Myocyte (in vitro differentiated cells): ENCODE measurements at regions not wholly inside any gene's neighbourhood (a gene's known extent, or its start where the extent isn't known, plus 50 kb on each side); places are given as distances from the start of the nearest gene placed in this dataset.
"Not testable (repeated sequence)": the region's sequence is repeated elsewhere in the genome, so short reads cannot be mapped to it uniquely, and the experiment has no call there.

Source experiments
- DNase-seq: peaks from one replicate; pipeline ENCODE4 v3.0.0-alpha.2; 2012; ENCODE audit warnings: low read depth

DNA sequence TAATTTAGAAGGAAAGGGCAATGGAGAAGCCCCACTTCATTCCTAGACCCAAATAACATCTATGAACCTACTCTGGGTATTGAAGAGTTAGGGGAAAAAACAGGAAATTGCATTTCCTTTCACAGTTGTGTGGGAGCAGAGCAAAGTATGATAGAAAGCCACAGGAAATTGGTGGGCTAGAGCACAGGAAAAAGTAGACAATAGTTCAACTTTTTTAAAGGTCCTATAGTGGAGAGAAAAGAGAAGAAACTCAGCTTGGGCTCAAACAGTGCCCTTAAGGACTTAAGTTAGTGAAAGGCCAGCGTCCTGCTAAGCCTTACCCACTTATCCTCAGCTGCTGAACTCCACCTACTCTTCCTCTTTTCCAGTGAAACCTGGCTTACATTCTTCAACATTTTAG, 258.1 kb downstream of the DPY19L2 start:
- DNase-seq, result no peak

DNA sequence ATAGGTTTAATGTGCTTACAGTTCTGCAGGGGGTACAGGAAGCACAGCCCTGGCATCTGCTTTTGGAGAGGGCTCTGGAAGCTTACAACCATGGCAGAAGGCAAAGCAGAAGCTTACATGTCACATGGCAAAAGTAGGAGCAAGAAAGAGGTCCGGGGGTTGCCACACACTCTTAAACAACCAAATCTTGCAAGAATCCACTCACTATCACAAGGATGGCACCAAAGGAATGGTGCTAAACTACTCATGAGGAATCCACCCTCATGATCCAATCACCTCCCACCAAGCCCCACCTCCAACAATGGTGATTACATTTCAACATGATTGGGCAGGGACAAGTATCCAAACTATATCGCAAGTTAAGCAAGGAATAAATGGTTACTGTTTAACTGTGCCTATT, 255.8 kb upstream of the AVPR1A start:
- no peak for DNase-seq

DNA sequence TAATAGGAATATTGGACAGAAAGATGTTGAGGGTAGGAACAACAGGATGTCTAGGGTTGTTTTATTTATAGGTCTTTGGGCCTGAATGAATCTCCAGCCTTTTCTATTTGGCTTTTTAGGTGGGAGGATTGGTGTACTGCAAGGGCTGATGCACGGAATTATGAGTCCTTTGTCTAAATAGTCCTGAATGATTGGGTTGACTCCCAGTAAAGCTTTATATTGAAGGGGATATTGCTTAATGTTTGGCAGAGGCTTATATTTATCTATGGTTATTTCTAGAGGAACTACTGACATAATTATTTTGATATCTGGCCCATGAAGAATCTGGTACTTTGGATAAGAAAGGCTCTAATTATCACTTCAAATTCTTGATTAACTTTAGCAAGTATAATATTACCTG, 253.6 kb upstream of the AVPR1A start:
- DNase-seq, result no peak

DNA sequence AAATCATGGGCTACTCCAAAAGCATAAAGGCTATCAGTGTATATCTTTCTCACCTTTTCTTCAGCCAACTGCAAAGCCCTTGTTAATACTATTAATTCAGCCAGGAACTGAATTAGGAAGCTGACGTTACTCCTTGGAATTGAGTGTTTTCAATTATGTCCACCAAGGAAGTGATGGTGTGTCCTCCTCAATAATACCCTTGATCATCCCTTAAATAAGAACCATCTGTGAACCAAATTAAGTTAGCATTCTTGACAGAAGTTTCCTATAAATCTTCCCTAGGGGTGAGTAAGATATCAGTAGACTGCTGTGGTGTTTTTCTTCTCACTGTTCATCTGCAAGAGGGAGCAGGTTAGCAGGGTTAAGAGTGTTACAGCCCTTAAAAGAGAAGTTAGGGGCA, 252.3 kb upstream of the AVPR1A start:
- no peak for DNase-seq

DNA sequence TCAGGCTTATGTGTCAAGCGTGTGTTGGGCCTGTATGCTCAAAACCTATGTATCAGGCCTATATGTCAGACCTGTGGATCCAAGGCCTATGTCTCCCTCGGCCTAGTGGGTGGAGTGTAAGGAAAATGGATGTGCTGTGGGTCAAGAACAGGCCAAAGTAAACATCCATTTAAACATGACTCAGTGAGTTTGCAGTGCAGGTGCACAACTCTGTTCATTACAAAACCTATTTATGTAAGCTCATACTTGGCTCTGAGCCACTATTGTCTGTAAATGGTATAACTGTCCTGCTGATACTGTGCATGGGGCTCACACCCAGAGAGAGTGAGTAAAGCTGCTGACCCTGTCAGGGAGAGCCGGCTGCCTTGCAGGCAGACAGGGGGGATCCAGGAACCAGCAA, 249.7 kb upstream of the AVPR1A start:
- DNase-seq, result no peak

DNA sequence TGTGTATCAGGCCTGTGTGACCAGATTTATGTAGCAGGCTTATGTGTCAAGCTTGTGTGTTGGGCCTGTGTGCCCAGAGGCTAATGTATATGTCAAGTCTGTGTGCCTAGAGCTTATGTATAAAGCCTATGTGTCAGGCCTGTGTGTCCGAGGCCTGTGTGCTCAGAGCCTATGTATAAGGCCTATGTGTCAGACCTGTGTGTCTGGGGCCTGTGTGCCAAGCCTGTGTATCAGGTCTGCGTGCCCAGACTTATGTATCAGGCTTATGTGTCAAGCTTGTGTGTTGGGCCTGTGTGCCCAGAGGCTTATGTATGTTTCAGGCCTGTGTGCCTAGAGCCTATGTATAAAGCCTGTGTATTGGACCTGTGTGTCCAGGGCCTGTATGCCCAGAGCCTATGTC, 249.3 kb upstream of the AVPR1A start:
- DNase-seq, result no peak

DNA sequence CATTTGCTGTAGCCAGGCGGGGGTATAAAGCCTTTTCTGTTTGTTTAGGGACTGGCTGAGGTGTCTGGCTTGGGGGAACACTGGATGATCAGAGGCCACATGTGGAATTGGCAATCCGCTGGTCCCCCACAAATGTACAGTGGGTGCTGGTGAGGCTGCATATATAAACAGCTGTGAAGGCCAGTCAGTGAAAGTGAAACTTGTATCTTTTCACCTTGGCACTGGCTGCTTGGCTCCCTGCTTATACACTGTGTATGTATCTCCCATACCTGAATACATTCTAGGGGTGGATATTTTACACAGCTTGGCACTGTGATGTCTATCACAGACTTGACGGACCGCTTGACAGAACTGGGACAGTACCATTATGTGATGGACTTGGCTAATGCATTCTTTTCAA, 246.8 kb upstream of the AVPR1A start:
- no peak for DNase-seq

DNA sequence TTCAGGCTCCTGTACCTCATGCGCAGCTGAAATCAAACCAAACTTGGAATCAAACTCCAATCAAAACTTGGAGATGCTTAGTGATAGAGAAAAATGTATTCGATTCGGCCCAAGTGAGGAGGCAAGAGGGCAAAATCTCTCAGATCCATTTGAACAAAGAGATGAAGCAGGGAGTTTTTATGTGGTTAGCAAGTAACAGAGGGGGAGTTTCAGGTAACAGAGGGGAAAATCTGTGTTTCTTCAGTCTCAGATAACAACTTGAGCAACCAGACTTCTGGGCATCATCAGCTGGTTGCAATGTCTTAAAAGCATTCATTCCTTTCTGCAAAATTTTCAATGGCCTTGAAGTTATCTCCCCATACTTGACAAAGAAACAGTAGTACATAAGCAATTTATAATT, 245.1 kb upstream of the AVPR1A start:
- no peak for DNase-seq

DNA sequence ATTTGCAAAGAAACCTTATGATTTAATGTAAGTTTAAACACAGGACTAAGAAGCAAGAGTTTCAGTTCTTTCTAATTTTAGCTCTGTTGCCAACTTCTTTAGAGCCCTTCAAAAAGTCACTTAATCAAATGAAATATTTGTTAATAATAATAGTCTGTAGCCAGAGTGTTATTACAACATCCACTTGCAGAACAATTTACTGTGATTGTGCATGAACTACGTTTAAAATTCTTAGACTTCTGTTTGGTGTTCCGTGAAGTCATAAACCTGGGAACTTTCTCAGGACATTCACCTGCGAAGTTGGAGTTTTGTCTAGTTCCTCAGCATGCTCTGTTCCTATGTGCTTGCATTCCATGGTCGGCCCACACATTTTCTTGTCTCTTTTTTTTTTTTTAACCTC, 244.0 kb upstream of the AVPR1A start:
- DNase-seq, result no peak

DNA sequence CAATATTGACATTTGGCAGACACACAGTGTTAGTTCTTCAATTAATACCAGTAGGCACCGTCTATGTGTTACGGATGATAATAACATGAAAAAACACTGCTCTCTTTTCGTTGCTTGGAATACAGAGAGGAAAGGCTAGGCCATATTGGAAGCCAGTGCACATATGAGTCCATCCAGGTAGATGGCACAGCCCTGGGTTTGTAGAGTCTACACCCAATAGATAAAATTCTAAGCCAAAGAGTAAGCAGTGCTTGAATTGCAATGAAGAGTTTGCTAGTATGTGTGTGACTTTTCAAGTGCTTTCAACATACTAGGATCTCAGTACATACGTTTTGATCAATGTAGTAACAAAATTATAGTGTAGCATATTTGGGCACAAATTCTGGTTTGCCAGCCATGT, 243.3 kb upstream of the AVPR1A start:
- no peak for DNase-seq

DNA sequence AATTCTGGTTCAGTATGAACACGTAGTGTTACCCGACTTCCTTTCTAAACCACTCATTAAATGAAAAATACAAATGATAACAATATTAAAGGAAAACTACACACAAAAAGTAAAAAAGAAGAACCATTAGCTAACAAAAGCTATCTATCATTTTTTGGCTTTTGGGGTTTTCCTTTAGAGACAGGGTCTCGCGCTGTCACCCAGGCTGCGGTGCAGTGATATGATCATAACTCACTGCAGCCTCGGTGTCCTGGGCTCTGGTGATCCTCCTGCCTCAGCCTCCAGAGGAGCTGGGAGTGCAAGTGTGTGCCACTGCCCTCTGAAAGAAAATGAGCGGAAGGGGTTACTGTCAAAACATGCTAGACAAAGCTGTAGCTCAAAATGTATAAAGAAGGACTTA, 238.2 kb upstream of the AVPR1A start:
- no peak for DNase-seq

DNA sequence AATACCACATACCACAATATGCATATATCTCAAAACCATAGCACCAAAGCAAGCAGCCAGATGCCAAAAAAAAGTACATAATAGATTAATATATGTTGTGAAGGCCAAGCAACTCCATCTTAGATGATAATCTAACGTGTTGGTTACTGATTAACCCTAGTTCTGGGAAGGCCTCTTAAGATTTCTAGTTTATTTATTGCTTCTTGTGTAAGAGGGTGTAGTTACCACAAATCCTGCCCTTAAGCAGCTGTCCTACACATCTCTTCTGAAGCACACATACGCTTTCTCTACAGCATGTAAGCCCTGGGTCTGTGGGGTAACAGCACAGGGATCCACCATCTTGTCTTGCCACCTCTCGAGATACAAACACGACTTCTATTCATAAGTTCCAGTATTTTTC, 236.8 kb upstream of the AVPR1A start:
- no peak for DNase-seq

DNA sequence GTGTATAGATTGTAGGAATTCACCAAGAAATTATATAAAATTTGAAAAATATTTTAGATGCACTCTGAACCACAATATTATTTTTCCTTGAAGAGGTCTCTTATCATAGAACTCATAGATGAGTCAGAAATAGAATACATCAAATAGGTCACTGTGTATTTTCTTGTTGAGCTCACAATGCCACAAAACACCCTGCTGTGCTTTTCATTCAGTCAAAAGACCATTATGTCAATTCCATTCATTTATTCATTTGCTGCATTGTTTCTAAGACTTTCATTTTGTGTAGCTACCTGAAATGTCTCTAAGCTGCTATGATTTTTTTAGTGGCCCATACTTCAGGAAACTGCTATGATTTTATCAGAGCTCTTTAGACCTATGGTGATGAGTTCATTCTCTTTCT, 231.9 kb upstream of the AVPR1A start:
- DNase-seq, result no peak

DNA sequence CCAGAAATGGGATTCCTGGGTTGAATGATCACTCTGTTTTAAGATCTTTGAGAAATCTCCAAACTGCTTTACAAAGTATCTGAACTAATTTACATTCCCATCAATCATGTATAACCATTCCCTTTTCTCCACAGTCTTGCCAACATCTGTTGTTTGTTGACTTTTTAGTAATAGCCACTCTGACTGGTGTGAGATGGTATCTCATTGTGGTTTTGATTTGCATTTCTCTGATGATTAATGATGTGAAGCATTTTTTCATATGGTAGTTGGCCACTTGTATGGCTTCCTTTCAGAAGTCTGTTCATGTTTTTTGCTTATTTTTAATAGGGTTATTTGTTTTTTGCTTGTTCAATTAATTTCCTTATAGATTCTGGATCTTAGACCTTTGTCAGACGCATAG, 211.8 kb upstream of the AVPR1A start:
- DNase-seq, result no peak

DNA sequence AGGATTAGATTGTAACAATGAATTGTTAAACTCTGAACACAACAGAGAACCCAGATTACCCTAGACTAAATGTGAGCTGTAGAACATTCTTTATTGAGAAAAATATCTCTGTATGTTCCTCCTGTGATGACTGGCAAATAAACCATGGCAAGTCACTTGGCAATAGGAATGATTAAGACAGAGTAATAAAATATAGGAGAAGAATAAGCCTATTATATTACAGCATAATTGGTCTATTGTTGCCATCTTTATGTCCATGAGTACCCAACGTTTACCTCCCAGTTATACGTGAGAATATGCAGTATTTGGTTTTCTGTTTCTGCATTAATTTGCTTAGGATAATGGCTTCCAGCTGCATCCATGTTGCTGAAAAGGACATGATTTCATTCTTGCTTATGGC, 211.2 kb upstream of the AVPR1A start:
- no peak for DNase-seq

DNA sequence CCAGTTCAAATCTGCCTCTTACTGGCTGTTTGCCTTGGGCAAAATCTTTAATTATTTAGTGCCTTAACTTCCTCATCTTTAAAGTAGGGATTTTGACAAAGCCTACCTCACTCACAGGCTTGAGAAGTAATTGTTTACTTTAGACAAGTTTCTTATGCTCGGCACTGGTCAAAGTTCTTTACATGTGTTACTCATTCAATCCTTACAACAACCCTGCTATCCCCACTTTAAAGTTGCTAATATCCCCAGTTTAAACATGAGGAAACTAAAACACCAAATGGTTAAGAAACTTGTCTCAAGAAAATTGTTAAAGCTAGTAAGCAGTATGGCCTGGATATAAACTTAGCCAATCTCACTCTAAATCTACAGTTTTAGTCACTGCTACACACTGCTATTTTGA, 204.0 kb upstream of the AVPR1A start:
- DNase-seq, result no peak

DNA sequence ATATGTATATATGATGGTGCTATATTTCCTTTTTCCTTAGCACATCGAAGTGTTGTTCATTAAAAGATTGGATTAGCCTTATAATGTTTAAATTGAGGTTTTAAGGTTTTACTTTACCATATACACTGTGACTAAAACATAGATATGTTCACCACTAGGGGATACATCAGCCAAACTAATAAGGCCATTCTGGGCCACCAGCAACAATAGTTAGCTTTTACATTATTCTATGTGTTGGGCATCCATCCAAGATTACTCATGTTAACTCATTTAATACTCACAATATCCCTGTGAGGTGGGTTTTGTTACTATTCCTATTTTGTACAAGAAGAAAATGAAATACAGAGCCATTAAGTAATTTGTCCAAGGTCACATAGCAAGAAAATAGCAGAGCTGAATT, 202.6 kb upstream of the AVPR1A start:
- no peak for DNase-seq

DNA sequence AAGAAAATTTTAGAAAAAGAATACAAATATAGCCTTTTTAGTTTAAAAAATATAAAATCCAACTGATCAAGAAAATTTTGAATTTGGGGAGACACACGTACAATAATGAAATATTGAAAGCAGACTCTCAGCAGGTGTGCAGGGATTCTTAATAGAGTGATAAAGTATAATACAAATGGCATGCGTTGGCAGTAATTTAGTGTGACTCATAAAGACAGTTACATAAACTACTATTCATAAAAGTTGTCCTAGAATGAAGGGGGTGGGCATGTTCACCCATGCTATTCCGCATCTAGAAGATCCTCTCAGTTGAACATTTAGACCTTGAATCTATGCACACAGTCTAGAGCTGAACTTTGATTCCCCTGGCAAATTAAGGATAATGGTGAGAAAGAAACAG, 200.4 kb upstream of the AVPR1A start:
- DNase-seq, result no peak

DNA sequence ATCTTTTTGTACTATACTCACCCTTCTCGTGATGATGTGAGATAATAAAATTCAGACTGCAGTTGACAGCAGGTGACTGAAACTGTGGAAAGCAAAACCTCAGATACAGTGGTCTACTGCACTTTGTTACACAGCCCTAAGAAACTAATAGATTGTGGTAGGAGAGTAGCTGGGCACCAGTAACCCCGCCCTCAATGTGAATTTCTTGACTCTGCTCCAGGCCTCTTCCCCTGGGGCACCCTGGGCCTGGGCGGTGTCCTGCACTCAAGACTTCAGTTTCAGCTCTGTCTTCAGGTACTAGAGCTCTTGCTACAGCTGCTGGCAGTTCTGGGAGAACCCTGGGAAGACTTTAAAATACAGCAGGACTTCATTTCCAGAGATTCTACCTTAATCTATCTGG, 197.6 kb upstream of the AVPR1A start:
- DNase-seq, result no peak

DNA sequence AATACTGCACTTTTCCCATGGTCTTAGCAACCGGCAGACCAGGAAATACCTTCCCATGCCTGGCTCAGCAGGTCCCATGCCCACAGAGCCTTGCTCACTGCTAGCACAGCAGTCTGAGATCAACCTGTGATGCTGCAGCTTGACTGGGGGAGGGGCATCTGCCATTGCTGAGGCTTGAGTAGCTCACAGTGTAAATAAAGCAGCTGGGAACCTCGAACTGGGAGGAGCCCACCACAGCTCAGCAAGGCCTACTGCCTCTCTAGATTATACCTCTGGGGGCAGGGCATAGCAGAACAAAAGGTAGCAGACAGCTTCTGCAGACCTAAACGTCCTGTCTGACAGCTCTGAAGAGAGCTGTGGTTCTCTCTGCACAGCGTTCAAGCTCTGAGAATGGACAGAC, 186.2 kb upstream of the AVPR1A start:
- DNase-seq, result not testable (repeated sequence)

DNA sequence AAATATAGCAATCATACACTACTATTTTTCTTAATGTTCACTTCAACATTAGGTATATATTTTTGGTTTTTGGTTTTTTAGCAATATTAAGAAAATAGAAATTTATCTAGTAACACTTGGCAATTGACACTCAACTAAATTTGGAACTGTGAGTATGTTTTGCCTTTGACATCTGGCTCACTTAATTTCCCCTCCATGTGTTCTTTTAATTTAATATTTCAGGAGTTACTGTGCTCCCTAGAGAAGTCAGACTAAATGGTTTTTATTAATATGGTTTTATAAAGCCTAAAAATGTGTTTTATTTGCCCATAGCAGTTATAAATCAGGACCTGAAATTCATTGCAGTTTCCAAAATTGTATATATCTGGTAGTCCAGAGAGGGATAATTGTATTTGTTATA, 175.3 kb upstream of the AVPR1A start:
- DNase-seq, result no peak

DNA sequence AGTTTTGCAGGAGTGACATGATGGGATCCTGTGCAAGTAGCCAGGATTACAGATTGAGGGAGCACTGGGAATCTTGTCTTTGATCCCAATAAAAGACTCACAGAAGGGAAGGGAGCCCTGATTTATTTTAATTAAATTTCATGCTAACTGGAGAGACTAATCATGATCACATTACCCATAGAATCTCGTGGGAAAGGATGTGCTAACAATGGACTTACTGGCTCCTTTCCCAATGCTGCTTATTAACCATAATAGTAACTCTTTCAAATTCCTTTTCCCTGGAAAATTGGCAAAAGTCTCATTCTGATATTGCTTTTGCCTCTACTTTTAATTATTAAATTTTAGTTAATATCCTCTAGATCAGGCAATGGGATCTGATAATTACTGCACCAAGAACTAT, 174.8 kb upstream of the AVPR1A start:
- no peak for DNase-seq

DNA sequence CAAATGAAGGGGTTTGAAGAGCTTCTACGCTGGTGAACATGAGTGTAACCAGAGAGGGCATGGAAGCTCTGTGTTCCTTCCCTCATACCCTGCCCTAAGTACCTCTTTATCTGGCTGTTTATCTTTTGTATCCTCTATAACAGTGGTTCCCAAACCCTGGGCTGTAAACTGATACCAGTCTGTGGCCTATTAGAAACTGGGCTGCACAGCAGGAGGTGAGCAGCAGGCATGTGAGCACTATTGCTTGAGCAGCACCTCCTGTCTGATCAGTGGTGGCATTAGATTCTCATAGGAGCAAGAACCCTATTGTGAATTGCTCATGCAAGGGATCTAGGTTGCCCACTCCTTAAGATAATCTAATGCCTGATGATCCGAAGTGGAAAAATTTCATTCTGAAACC, 172.9 kb upstream of the AVPR1A start:
- no peak for DNase-seq

DNA sequence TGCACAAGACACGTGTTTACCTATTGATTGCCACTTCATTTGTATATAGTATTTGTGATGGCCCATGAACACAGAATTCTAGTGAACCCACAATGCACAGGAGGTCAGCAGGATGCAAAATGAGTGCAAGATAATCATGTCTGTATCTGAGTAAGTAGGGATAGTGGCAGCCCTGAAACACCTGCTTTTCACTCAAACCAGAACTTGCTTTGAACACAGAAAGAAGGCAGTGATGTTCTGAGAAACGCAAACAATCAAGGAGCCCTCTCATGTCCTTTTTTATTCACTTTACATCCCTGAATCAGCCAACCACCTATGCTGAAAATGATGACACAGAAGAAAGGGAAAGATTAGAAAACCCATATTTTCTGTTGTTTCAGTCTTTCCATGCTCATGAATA, 170.4 kb upstream of the AVPR1A start:
- no peak for DNase-seq
